ENCODE measurements at regions not wholly inside any gene's neighbourhood (a gene's known extent, or its start where the extent isn't known, plus 50 kb on each side); places are given as distances from the start of the nearest gene placed in this dataset.
A peak's percentile ranks its signal among the peaks of the same experiment; 100 is the strongest.

DNA sequence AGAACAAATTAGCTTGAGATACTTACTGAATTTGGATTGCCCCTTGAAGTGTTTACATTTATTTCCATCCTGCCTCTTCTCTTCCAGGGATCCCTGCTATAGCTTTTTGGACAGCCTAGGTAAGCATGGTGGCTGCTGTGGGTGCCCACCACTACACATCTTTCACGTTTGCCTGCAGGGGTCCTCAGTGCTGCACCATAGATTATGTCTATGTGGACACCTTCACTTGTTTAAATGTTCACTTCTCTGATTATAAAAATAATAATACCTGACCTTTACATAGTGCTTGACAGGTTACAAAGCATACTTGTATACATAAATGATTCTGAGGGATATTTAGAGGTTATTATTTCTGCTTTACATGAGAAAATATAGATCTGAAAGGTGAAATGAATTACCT is 67.9 kb upstream of the SLC4A4 start:
- Histone ChIP-seq H3K9me3 (ENCODE audit: insufficient read depth, low read length) (no peaks in the 10 kb centered on the region), H3K9ac (ENCODE audit: low read length) (no peak overlapping the region), H3K79me2 (ENCODE audit: low read length) (no peaks in the 10 kb centered on the region), H3K27ac (ENCODE audit: low read length) (no peak overlapping the region), H3K4me1 (ENCODE audit: low read length) (no peaks in the 10 kb centered on the region), H3K4me2 (ENCODE audit: low read length) (no peak overlapping the region), H3K4me3 (ENCODE audit: low read length) (no peak overlapping the region), H2AFZ (ENCODE audit: low read depth, low read length) (no peak overlapping the region), H4K20me1 (ENCODE audit: insufficient read depth, low read length) (no peaks in the 10 kb centered on the region), H3K36me3 (replicated peaks; ENCODE audit: low read depth, low read length) (no peaks in the 10 kb centered on the region), H3K27me3 (ENCODE audit: low read depth, low read length) (no peaks in the 10 kb centered on the region)
- no peak for TF ChIP-seq EZH2phosphoT487 (IDR thresholded peaks at IDR 0.05; ENCODE audit: low read depth)
- TF ChIP-seq, protein P1, sequence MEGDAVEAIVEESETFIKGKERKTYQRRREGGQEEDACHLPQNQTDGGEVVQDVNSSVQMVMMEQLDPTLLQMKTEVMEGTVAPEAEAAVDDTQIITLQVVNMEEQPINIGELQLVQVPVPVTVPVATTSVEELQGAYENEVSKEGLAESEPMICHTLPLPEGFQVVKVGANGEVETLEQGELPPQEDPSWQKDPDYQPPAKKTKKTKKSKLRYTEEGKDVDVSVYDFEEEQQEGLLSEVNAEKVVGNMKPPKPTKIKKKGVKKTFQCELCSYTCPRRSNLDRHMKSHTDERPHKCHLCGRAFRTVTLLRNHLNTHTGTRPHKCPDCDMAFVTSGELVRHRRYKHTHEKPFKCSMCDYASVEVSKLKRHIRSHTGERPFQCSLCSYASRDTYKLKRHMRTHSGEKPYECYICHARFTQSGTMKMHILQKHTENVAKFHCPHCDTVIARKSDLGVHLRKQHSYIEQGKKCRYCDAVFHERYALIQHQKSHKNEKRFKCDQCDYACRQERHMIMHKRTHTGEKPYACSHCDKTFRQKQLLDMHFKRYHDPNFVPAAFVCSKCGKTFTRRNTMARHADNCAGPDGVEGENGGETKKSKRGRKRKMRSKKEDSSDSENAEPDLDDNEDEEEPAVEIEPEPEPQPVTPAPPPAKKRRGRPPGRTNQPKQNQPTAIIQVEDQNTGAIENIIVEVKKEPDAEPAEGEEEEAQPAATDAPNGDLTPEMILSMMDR (IDR thresholded peaks at IDR 0.05; ENCODE audit: low read depth, low read length): peak; percentile 74

DNA sequence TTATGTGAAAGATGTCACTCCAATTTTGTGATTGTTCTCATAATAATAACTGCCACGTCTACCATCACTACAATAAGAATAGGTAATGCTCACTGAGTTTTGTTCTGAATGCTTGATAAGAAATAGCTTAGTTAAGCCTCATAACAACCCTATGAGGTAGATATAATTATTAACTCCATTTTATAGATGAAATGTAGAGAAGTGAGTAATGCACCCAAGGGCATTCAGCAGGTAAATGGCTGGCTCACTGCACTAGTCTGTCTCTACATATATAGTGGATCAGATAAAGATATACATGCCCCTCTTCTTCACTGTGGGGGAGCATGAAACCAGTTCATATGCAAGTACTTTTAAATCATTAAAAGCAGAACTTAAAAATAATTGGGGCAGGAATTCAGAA is 65.8 kb upstream of the SLC4A4 start:
- no peak for TF ChIP-seq EZH2phosphoT487 (IDR thresholded peaks at IDR 0.05; ENCODE audit: low read depth)
- TF ChIP-seq, protein P1 (IDR thresholded peaks at IDR 0.05; ENCODE audit: low read depth, low read length): no peak
- no peak overlapping the region for H2AFZ ChIP-seq (ENCODE audit: low read depth, low read length)
- H3K36me3 ChIP-seq (replicated peaks; ENCODE audit: low read depth, low read length): no peaks in the 10 kb centered on the region
- H4K20me1 ChIP-seq (ENCODE audit: insufficient read depth, low read length): no peaks in the 10 kb centered on the region
- H3K9ac ChIP-seq (ENCODE audit: low read length): no peak overlapping the region
- H3K79me2 ChIP-seq (ENCODE audit: low read length): no peaks in the 10 kb centered on the region
- H3K4me1 ChIP-seq (ENCODE audit: low read length): no peaks in the 10 kb centered on the region
- H3K27me3 ChIP-seq (ENCODE audit: low read depth, low read length): no peaks in the 10 kb centered on the region
- H3K4me3 ChIP-seq (ENCODE audit: low read length): no peak overlapping the region
- no peaks in the 10 kb centered on the region for H3K9me3 ChIP-seq (ENCODE audit: insufficient read depth, low read length)
- no peak overlapping the region for H3K27ac ChIP-seq (ENCODE audit: low read length)
- no peak overlapping the region for H3K4me2 ChIP-seq (ENCODE audit: low read length)

DNA sequence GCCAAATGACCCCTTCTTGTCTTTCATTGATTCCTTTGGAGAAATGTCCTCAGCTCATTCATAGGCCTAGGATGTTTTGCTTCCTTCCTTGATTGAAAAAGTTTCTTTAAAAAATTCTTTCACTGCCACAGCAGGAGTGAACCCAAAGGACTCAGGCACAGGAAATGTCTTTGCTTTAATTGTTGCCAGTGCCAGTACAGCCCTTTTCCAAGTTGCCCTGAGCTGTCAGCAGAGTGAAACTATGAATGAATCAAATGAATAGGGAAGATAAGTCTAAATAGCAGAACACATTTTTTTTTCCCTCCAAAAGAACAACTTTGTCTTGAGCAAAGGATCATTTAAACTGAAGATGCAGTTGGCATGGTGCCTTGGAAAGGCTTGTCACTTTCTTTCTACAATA is 63.8 kb upstream of the SLC4A4 start:
- Histone ChIP-seq H3K4me3 (ENCODE audit: low read length) (no peak overlapping the region), H2AFZ (ENCODE audit: low read depth, low read length) (no peak overlapping the region), H4K20me1 (ENCODE audit: insufficient read depth, low read length) (no peaks in the 10 kb centered on the region), H3K36me3 (replicated peaks; ENCODE audit: low read depth, low read length) (no peaks in the 10 kb centered on the region), H3K4me2 (ENCODE audit: low read length) (no peak overlapping the region), H3K79me2 (ENCODE audit: low read length) (no peaks in the 10 kb centered on the region), H3K4me1 (ENCODE audit: low read length) (no peaks in the 10 kb centered on the region), H3K9ac (ENCODE audit: low read length) (no peak overlapping the region), H3K27ac (ENCODE audit: low read length) (no peak overlapping the region), H3K9me3 (ENCODE audit: insufficient read depth, low read length) (no peaks in the 10 kb centered on the region), H3K27me3 (ENCODE audit: low read depth, low read length) (no peaks in the 10 kb centered on the region)
- TF ChIP-seq EZH2phosphoT487 (IDR thresholded peaks at IDR 0.05; ENCODE audit: low read depth): no peak
- TF ChIP-seq, protein P1 (IDR thresholded peaks at IDR 0.05; ENCODE audit: low read depth, low read length): no peak

DNA sequence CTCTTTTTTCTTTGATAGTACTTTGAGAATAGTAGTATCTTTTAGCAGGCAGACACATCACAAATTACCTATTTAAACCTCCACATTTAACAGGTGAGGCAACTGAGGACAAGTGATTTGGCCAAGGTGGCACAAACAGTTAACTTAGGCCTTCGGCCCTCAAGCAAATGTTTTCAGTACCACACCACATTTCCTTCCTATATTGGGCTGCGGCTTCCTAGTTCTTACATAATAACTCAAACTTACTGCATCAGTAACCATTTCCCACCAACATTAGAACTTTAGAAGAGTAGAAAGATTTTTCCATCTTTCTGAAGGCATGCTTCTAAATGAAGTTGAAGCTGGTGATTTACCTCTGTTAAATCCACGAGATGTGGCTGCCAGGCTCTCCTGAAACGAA is 63.2 kb upstream of the SLC4A4 start:
- H4K20me1 ChIP-seq (ENCODE audit: insufficient read depth, low read length): no peaks in the 10 kb centered on the region
- no peaks in the 10 kb centered on the region for H3K4me1 ChIP-seq (ENCODE audit: low read length)
- H3K36me3 ChIP-seq (replicated peaks; ENCODE audit: low read depth, low read length): no peaks in the 10 kb centered on the region
- no peak overlapping the region for H3K4me3 ChIP-seq (ENCODE audit: low read length)
- no peak overlapping the region for H2AFZ ChIP-seq (ENCODE audit: low read depth, low read length)
- no peak overlapping the region for H3K9ac ChIP-seq (ENCODE audit: low read length)
- H3K4me2 ChIP-seq (ENCODE audit: low read length): no peak overlapping the region
- TF ChIP-seq, protein P1 (IDR thresholded peaks at IDR 0.05; ENCODE audit: low read depth, low read length): no peak
- TF ChIP-seq EZH2phosphoT487 (IDR thresholded peaks at IDR 0.05; ENCODE audit: low read depth): no peak
- H3K27ac ChIP-seq (ENCODE audit: low read length): no peak overlapping the region
- no peaks in the 10 kb centered on the region for H3K9me3 ChIP-seq (ENCODE audit: insufficient read depth, low read length)
- H3K27me3 ChIP-seq (ENCODE audit: low read depth, low read length): no peaks in the 10 kb centered on the region
- no peaks in the 10 kb centered on the region for H3K79me2 ChIP-seq (ENCODE audit: low read length)

All from OCI-LY3 (cell line).